Lung (tissue), 11 donors: ENCODE measurements at regions not wholly inside any gene's neighbourhood (a gene's known extent, or its start where the extent isn't known, plus 50 kb on each side); places are given as distances from the start of the nearest gene placed in this dataset.

Experiments used
- ATAC-seq: fragments of 200-7000 bp; cut with Tn5 transposase; one replicate; pipeline ENCODE4 v1.9.1; 2020; ENCODE audit warnings: moderate number of reproducible peaks; ENCODE audit not compliant: insufficient read depth, low FRiP score
- DNase-seq, 3 donors: peaks; one replicate each; pipeline ENCODE4 v3.0.0-alpha.2; 2013 to 2017
- H3K27ac ChIP-seq, 2 donors: one replicate each; pipeline ENCODE4 v1.5.1; 2013; ENCODE audit warnings: mild to moderate bottlenecking in 2 of 2, moderate library complexity in 2 of 2, control low read depth in 1 of 2, inconsistent platforms in 1 of 2, low read depth in 1 of 2, low read length in 1 of 2
- H3K27me3 ChIP-seq, 3 donors: one replicate each; pipeline ENCODE4 v1.5.1; 2013; ENCODE audit warnings: low read length in 2 of 3; ENCODE audit not compliant: control insufficient read depth in 3 of 3, insufficient read depth in 3 of 3
- H3K36me3 ChIP-seq, 4 donors: one replicate each; pipeline ENCODE4 v1.5.1; 2013; ENCODE audit warnings: low read length in 4 of 4, mild to moderate bottlenecking in 1 of 4, moderate library complexity in 1 of 4; ENCODE audit not compliant: control insufficient read depth in 4 of 4, insufficient read depth in 4 of 4
- H3K4me1 ChIP-seq, 5 donors: one replicate each; pipeline ENCODE4 v1.5.1; 2013; ENCODE audit warnings: low read length in 5 of 5, mild to moderate bottlenecking in 2 of 5, moderate library complexity in 1 of 5; ENCODE audit not compliant: control insufficient read depth in 5 of 5, insufficient read depth in 5 of 5
- H3K4me3 ChIP-seq: one replicate; pipeline ENCODE4 v1.5.1; 2013; ENCODE audit warnings: mild to moderate bottlenecking, control low read depth, moderate library complexity
- H3K9ac ChIP-seq, 2 donors: one replicate each; pipeline ENCODE4 v1.5.1; 2013; ENCODE audit warnings: low read length in 2 of 2, control low read depth in 1 of 2; ENCODE audit not compliant: insufficient read depth in 1 of 2
- H3K9me3 ChIP-seq, 4 donors: one replicate each; pipeline ENCODE4 v1.5.1; 2013; ENCODE audit warnings: low read length in 3 of 4, mild to moderate bottlenecking in 1 of 4, moderate library complexity in 1 of 4; ENCODE audit not compliant: control insufficient read depth in 4 of 4, insufficient read depth in 3 of 4
- WGBS, 2 donors: extraction: QIAGEN DNeasy Blood & Tissue Kit; methylation state at CpG; one replicate each; pipeline ENCODE4 v1.1.7; 2013; 5-methylcytosine and 5-hydroxymethylcytosine counted together
- TF ChIP-seq, protein P1 (sequence below): IDR thresholded peaks from 2 replicates; pipeline ENCODE4 v1.5.1; 2012; ENCODE audit warnings: mild to moderate bottlenecking; ENCODE audit errors: control extremely low read depth, extremely low read depth
- donor health status: control.
- donor health status: control.
- donor health status: Bipolar disorder and iron deficiency.
- donor health status: healthy.
- donor health status: DM: yes; HTN: yes; CAD: no.

DNA sequence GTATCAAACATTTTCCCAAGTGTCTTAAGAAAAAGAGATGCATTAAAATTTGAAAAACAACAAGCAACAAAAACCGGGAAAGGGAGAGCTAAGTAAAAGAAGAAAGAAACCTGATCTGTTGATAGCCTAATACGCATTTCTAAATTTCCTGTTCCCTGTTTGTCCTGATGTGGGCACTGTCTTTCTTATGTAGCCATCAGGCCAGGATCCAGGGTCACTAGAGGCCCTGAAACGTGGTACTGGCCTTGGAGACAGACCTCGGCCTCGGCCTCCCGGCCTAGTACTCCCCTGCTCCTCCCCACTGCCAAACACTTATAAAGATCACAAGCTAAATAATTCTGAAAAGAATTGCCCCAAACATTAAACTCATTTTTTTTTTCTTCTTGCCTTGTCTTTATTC lies 547.2 kb downstream of the IRX1 start:
- no peaks in the 10 kb centered on the region for H3K36me3 ChIP-seq
- peaks cover 0 to 10% (median 0%) of the 10 kb centered on the region in 4 donors for H3K9me3 ChIP-seq
- H3K4me3 ChIP-seq = no peak overlapping the region
- DNase-seq = no peak
- H3K9ac ChIP-seq = no peak overlapping the region
- TF ChIP-seq, protein P1, sequence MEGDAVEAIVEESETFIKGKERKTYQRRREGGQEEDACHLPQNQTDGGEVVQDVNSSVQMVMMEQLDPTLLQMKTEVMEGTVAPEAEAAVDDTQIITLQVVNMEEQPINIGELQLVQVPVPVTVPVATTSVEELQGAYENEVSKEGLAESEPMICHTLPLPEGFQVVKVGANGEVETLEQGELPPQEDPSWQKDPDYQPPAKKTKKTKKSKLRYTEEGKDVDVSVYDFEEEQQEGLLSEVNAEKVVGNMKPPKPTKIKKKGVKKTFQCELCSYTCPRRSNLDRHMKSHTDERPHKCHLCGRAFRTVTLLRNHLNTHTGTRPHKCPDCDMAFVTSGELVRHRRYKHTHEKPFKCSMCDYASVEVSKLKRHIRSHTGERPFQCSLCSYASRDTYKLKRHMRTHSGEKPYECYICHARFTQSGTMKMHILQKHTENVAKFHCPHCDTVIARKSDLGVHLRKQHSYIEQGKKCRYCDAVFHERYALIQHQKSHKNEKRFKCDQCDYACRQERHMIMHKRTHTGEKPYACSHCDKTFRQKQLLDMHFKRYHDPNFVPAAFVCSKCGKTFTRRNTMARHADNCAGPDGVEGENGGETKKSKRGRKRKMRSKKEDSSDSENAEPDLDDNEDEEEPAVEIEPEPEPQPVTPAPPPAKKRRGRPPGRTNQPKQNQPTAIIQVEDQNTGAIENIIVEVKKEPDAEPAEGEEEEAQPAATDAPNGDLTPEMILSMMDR = no peak
- H3K27me3 ChIP-seq = no peaks in the 10 kb centered on the region
- H3K27ac ChIP-seq = no peak overlapping the region
- no peaks in the 10 kb centered on the region for H3K4me1 ChIP-seq
- no peak for ATAC-seq
- WGBS, 2 donors = 48 to 60% methylated on average over 6 of the region's 6 CpGs

DNA sequence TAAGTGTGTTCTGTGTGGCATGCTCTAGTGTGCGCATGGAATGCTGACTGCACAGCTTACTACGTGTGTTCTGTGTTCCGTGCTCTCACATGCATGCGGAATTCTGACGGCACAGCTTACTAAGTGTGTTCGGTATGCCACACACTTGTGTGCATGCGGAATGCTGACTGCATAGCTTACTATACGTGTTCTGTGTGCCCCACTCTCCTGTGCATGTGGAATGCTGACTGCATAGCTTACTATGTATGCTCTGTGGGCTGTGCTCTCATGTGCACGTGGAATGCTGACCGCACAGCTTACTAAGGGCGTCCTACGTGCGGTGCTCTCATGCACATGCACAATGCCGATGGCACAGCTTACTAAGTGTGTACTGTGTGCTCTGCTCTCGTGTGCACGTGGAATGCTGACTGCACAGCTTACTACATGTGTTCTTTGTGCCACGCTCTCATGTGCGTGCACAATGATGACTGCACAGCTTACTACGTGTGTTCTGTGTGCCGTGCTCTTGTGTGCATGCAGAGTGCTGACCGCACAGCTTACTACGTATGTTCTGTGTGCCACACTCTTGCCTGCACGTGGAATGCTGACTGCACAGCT lies 548.9 kb downstream of the IRX1 start:
- TF ChIP-seq, protein P1 = no peak
- Histone ChIP-seq H3K9me3 (peaks cover 0 to 10% (median 0%) of the 10 kb centered on the region in 4 donors), H3K4me3 (no peak overlapping the region), H3K27me3 (no peaks in the 10 kb centered on the region), H3K27ac (no peak overlapping the region), H3K4me1 (no peaks in the 10 kb centered on the region), H3K36me3 (no peaks in the 10 kb centered on the region), H3K9ac (no peak overlapping the region)
- no peak for ATAC-seq
- DNase-seq = no peak
- WGBS, 2 donors = 92 to 93% methylated on average over 23 of the region's 23 CpGs

DNA sequence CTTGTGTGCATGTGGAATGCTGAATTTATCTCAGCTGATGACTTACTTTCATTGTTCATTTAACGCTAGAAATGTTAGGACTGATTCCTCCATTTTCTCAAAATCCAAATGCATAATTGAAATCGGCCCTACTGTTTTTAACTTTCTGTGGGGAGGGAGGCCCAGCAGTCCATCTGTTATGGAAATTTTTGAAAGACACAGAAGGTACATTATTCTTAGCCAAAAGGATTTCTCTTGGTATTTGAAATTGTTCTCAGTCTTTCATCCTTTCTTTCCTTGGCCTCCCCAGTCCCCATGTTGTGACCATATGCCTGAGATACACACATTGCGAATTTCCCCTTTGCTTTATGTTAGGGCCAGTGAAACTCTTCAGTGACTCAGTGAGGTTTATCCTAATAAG lies 549.9 kb downstream of the IRX1 start:
- 84 to 95% methylated on average over 3 of the region's 3 CpGs for WGBS, 2 donors
- ATAC-seq (no peak), DNase-seq (no peak)
- no peaks in the 10 kb centered on the region for H3K36me3 ChIP-seq
- no peak overlapping the region for H3K4me3 ChIP-seq
- H3K27ac ChIP-seq = no peak overlapping the region
- TF ChIP-seq, protein P1 = no peak
- H3K27me3 ChIP-seq = no peaks in the 10 kb centered on the region
- no peak overlapping the region for H3K9ac ChIP-seq
- peaks cover 0 to 10% (median 0%) of the 10 kb centered on the region in 4 donors for H3K9me3 ChIP-seq
- H3K4me1 ChIP-seq = no peaks in the 10 kb centered on the region

DNA sequence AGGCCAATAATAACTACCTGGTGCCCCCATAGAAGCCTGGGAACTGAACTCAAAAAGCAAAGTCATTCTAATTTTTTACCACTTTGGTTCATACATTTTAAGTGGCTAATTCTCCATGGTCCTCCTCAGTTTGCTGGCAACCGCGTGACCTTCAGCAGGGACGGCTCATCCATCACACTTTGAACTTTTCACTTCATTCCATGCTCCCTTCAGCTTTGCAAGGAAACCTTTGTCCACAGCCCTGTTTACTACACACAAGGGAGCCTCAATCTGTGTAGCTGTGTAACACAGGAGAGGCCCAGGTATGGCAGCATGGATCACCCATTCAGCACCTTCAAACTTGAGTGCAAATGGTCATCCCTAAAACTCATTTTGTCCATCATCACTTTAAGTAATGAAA lies 552.4 kb downstream of the IRX1 start:
- Histone ChIP-seq H3K4me3 (no peak overlapping the region), H3K27me3 (no peaks in the 10 kb centered on the region), H3K27ac (no peak overlapping the region), H3K36me3 (no peaks in the 10 kb centered on the region), H3K9me3 (peaks cover 0 to 9% (median 0%) of the 10 kb centered on the region in 4 donors), H3K4me1 (no peaks in the 10 kb centered on the region), H3K9ac (no peak overlapping the region)
- TF ChIP-seq, protein P1 = no peak
- no peak for ATAC-seq
- WGBS, 2 donors = 84 to 94% methylated on average over 3 of the region's 3 CpGs
- no peak for DNase-seq
